Stimulated activated CD4-positive, alpha-beta T cell treated with anti-CD3 and anti-CD28 coated beads, Interleukin-15, amount 100 ng/mL, for 24 hours (primary cell): ENCODE measurements at regions not wholly inside any gene's neighbourhood (a gene's known extent, or its start where the extent isn't known, plus 50 kb on each side); places are given as distances from the start of the nearest gene placed in this dataset.

Source experiments
- DNase-seq: peaks from one replicate; pipeline ENCODE4 v3.0.0-alpha.2; 2020

GRCh38 chr2:30341500-30342267 lies 105.4 kb upstream of the LCLAT1 start:
- DNase-seq = no peak

GRCh38 chr2:30346471-30347169 lies 100.4 kb upstream of the LCLAT1 start:
- DNase-seq = no peak

- peak; percentile 34 for DNase-seq
Measured at GRCh38 chr2:30348825-30349224, 98.2 kb upstream of the LCLAT1 start.

GRCh38 chr2:30349691-30350090 lies 97.4 kb upstream of the LCLAT1 start:
- DNase-seq = no peak

- DNase-seq = no peak
Measured at GRCh38 chr2:30351116-30351515, 95.9 kb upstream of the LCLAT1 start.

- DNase-seq = no peak
Measured at GRCh38 chr2:30351949-30352348, 95.1 kb upstream of the LCLAT1 start.

GRCh38 chr2:30354150-30354549 lies 92.9 kb upstream of the LCLAT1 start:
- no peak for DNase-seq

- no peak for DNase-seq
Measured at GRCh38 chr2:30354621-30355020, 92.4 kb upstream of the LCLAT1 start.

- no peak for DNase-seq
Measured at GRCh38 chr2:30355306-30355705, 91.7 kb upstream of the LCLAT1 start.

GRCh38 chr2:30356071-30356470 lies 91.0 kb upstream of the LCLAT1 start:
- no peak for DNase-seq

- no peak for DNase-seq
Measured at GRCh38 chr2:30356776-30357175, 90.3 kb upstream of the LCLAT1 start.

- DNase-seq = no peak
Measured at GRCh38 chr2:30358351-30358750, 88.7 kb upstream of the LCLAT1 start.

GRCh38 chr2:30358842-30359241 lies 88.2 kb upstream of the LCLAT1 start:
- DNase-seq = no peak

GRCh38 chr2:30359644-30360167 lies 87.3 kb upstream of the LCLAT1 start:
- no peak for DNase-seq

- no peak for DNase-seq
Measured at GRCh38 chr2:30361751-30362394, 85.2 kb upstream of the LCLAT1 start.

GRCh38 chr2:30362468-30363081 lies 84.5 kb upstream of the LCLAT1 start:
- DNase-seq = no peak

- DNase-seq = no peak
Measured at GRCh38 chr2:30363406-30363805, 83.6 kb upstream of the LCLAT1 start.

- no peak for DNase-seq
Measured at GRCh38 chr2:30365201-30365600, 81.8 kb upstream of the LCLAT1 start.

GRCh38 chr2:30366199-30366691 lies 80.8 kb upstream of the LCLAT1 start:
- peak; percentile 63 for DNase-seq

GRCh38 chr2:30367232-30368070 lies 79.6 kb upstream of the LCLAT1 start:
- no peak for DNase-seq

- DNase-seq = no peak
Measured at GRCh38 chr2:30368258-30368657, 78.8 kb upstream of the LCLAT1 start.

GRCh38 chr2:30371028-30371689 lies 75.9 kb upstream of the LCLAT1 start:
- DNase-seq = peak; percentile 15
